Fibroblast of lung (primary cell): ENCODE measurements at regions not wholly inside any gene's neighbourhood (a gene's known extent, or its start where the extent isn't known, plus 50 kb on each side); places are given as distances from the start of the nearest gene placed in this dataset.

ENCODE experiments used
- CTCF ChIP-seq, 2 donors: IDR thresholded peaks in 1 of 2; conservative IDR thresholded peaks in 1 of 2; 1 replicate in 1 of 2; 2 replicates in 1 of 2; pipeline ENCODE4 v1.5.1; 2011 to 2012; ENCODE audit warnings: low read length in 2 of 2, control low read depth in 1 of 2, inconsistent platforms in 1 of 2, low read depth in 1 of 2, mild to moderate bottlenecking in 1 of 2
- EZH2 ChIP-seq: IDR thresholded peaks from 2 replicates; pipeline ENCODE4 v1.5.1; 2012; ENCODE audit warnings: low read length, control low read depth, mild to moderate bottlenecking; ENCODE audit errors: missing control alignments

GRCh38 chr4:146053891-146054290 is 115.3 kb upstream of the ZNF827 start:
- TF ChIP-seq CTCF (conservative IDR thresholded peaks at IDR 0.05 in 1 of 2, IDR thresholded peaks at IDR 0.05 in 1 of 2; ENCODE audit: low read depth in 1 of 2, low read length in 2 of 2) (no peak), EZH2 (no peak)
